HG03521 (cell line): ENCODE measurements at regions not wholly inside any gene's neighbourhood (a gene's known extent, or its start where the extent isn't known, plus 50 kb on each side); places are given as distances from the start of the nearest gene placed in this dataset.
A peak's percentile ranks its signal among the peaks of the same experiment; 100 is the strongest.

Source experiments
- ATAC-seq: cut with Tn5 transposase; IDR thresholded peaks from one replicate; pipeline ENCODE4 v1.9.1; 2021; ENCODE audit warnings: mild to moderate bottlenecking, moderate library complexity; ENCODE audit not compliant: unreplicated experiment

GRCh38 chr12:13691598-13691997 is 289.8 kb downstream of the GRIN2B start:
- no peak for ATAC-seq

- ATAC-seq, result no peak
Observed at GRCh38 chr12:13687633-13688032, 293.8 kb downstream of the GRIN2B start.

DNA sequence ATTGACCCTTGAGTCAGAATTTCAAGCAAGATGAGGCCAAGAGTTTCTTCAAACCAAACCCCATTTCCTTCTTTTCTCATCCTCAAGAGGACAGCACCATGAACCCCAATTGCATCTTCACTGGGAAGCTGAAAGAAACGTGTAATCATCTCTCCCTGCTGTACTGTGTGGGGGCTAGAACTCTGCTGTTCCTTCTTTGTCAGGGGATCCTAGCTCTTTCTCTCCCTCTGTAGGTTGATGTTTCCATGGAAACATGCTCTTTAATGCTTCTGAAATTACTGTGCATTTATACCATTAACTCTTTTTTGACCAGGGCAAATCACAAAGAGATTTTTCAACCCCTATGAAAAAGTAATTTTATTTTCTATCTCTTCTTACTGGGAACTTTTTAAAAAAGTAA is 295.1 kb downstream of the GRIN2B start:
- ATAC-seq, result no peak

DNA sequence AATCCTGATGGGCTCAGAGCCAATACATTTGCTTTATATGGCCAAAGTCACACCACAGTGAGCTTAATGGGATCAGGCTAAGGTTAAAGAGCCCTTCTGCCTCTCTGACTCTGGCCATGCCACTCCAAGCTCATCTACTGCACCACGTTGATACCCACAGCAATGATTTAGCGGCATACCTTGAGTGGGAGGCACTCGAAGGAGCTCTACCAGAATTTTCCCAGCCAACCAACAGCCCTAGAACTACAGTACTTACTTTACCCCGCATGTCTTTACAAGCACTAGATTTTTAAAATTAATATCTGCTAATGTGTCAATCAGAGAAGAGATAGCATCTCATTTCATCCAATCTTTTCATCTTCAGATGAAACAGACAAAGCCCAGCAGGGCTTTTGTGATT is 300.5 kb downstream of the GRIN2B start:
- no peak for ATAC-seq

DNA sequence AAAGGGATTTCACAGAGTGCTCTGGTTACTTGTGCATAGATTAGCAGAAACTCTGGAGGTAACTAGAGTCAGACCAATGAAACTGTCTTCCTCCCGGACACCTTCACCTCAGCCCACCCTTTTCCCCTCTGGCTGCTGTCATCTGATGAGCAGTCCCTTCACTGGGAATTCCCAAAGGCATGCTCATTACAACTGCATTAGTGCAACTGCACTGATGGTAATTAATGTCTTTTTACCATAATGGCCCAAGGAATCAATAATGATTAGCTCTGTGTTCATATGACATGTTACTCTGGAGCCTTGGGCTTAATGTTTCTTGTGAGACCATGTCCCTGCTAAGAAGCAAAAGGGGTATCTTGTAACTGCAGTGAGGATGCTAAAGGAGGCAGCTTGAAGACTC is 304.5 kb downstream of the GRIN2B start:
- no peak for ATAC-seq

DNA sequence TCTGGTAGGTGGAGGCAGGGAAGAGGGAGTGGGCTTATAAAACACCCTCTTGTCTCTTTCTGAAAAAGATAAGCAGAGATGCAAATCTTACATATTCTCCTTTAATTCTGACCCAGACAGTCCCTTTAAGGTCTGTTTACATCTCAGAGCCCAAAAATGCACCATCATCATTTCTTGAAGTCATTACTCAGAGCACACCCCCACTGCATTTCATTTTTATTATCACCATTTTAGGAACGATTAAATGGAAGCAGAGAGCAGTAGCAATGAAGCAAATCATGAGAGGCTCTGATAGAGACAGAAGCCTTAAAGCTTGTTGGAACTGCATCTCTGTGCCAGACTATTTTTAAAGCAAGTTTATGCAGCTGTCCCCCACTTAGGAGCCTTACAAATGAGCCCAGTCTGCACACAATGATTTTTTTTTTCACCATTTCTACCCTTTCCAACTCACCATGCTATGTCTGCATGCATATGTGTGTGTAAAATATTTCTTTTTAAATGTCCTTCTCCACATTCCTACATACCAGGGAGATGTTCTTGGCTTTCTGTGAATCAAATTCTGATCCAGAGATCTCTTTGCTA is 311.0 kb downstream of the GRIN2B start:
- no peak for ATAC-seq

DNA sequence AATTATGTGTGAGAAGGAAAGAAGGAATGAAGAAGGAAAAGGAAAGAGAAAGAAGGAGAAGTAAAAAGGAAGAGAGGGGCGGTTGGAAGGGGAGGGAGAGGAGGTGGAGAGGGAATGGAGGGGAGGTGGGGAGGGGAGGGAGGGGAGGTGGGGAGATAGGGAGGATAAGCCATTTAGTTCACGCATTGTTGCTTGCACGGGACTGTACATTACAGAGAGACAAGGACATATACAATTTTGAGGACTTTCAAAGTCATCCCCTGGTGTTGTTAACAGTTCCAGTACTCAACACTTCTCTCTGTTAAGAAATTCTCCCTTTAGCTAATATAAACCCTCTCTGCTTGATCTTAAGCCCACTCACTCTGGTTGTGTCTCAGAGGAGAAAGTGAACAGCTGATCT is 312.5 kb downstream of the GRIN2B start:
- no peak for ATAC-seq

- no peak for ATAC-seq
Observed at GRCh38 chr12:13666806-13667205, 314.6 kb downstream of the GRIN2B start.

DNA sequence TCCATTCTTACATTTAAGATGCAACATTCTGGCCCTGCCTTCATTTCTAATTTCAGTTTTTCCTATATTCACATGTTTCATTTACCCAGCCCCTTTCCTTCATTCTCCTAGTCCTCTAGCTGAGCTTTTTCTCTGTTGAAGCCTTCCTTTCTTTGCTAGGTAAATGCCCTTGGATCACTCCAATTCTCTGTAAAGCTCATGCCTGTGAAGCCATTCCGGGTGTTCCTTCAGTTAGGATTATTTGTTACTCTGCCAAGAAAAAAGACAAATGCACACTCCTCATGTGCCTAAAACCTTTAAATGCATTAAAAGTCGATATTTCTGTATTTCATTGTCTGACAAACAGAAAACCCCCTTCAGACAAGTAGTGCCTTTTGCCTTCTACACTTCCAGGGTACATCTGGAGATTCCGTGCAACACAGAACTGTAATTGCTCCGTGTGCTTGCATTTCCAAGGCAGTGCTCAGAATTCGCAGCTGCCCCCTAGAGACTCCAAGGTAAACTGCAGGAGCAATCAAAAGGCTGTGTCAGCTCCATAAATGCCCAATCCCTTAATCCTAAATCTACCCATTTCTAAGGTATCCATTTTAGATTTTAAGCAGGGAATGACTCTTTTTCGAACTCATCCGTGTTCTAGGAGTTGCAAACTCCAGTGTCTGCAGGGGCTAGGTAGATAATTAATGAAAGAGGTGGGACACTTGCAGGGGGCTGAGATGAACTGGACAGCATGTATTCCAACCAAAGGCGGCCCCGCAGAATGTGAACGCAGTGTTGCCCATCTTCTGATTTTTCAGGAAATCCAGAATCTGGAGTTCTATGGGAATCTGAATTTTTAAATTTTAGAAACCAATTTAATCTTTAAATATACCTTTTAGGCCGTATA is 320.2 kb downstream of the GRIN2B start:
- ATAC-seq, result peak; percentile 67

DNA sequence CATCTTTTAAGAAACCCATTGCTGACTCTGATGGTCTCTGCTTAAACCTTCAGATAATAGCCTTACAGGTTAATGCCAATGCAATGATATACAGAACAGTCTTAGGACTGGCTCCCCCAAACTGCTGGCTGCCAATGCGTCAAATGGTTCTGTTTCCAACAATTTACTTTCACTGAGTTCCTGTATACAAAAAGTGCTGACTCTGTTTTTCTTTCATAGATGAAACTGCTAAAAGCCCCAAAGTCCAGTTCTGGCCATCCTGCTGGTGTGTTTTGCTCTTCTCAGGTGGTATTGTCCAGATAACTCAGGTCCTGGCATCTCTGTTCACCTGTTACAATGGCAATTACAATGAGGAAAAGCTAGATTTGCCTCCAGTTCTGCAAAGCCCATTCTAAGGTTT is 326.9 kb downstream of the GRIN2B start:
- ATAC-seq, result no peak

DNA sequence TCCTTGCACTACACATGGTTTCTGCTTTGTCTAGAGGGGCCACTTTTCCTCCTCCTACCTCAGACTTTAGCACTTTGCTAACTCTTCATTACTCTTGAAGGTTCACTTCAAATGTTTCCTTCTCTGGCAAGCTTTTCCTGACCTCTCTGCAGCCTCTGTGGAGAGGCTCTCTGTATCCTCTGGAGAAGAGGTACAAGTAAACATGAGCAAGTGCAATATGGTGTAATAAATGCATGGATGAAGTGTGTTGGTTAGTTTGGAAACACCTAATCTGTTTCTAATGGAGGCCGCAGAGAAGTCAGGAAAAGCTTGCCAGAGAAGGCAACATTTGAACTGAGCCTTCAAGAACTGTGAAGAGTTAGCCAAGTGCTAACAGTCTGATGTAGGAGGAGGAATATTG is 329.3 kb downstream of the GRIN2B start:
- no peak for ATAC-seq

DNA sequence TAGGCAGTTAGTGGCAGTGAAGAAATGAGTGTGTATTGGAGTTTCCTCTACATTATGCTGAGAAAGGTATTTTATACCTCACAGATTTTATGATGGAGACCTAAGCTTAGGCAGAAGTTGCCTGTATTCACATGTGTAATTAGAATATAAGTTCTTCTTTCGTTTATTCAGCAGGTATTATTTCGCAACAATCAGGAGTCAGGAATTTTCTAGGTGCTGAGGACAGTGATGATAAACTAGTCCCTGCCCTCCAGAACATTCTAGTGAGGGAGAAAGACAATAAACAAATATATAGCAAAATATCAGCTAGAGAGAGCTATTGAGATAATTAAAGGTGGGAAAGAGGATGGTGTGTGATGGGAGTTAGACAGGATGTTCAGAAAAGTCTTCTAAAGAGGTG is 345.7 kb downstream of the GRIN2B start:
- ATAC-seq, result no peak

DNA sequence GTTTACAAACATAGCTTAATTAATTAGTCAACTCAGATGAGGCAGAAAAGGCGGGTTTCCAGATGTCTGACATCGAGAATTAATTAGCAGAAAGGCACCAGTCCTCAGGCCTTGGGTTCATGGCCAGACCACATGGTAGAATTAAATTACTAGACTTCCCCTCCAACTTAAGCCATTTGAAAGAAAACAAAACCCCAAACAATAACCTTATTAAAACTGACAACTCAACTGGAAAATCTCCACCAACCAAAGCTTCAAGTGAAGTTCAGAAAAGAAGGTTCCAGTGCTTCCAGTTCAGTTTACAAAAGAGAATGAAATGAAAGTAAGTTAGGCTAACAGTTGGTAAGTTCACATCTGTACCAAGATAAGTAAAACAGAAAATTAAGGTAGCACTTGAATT is 349.5 kb downstream of the GRIN2B start:
- ATAC-seq, result no peak

- no peak for ATAC-seq
Observed at GRCh38 chr12:13630354-13630753, 351.0 kb downstream of the GRIN2B start.

- ATAC-seq, result no peak
Observed at GRCh38 chr12:13628067-13628466, 353.3 kb downstream of the GRIN2B start.

GRCh38 chr12:13627536-13627935 is 353.9 kb downstream of the GRIN2B start:
- no peak for ATAC-seq

DNA sequence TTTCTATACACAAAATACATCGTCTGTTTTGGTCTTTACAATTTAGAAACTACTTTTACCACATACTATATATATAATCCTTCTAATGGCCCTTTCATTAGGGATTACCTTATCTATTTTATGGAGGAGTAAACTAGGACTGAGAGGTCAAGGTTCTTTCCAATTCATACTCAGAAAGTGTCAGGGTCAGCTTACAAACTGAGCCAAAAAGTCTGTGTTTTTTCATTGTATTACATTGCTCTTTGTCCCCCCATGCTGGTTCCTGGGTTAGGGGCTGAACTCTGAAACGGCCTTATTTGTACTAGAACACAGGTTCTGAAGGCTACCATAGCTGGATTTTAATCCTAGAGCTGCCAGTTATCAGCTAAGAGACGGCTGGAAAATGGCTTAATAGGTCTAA is 368.1 kb downstream of the GRIN2B start:
- no peak for ATAC-seq

- ATAC-seq, result no peak
Observed at GRCh38 chr12:13609894-13610679, 371.3 kb downstream of the GRIN2B start.

GRCh38 chr12:13606290-13606689 is 375.1 kb downstream of the GRIN2B start:
- no peak for ATAC-seq

DNA sequence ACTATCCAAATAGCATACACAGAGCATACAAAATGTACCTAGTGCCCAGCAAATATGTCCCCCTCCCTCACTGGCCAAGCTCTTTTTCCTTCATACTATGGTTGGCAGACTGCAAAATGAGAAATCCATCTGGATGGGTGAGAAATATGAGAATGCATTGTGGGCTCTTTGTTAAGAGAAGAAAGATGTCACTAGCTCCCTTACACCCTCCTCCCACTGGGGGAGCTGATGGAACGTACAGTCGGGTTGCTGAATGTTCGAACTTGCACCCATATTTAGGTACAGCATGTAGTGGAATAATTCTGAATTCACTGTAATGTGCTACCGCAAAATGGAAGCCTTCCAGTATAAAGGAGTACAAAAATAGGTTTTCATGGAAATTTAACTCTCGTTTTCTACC is 377.4 kb downstream of the GRIN2B start:
- ATAC-seq, result no peak

DNA sequence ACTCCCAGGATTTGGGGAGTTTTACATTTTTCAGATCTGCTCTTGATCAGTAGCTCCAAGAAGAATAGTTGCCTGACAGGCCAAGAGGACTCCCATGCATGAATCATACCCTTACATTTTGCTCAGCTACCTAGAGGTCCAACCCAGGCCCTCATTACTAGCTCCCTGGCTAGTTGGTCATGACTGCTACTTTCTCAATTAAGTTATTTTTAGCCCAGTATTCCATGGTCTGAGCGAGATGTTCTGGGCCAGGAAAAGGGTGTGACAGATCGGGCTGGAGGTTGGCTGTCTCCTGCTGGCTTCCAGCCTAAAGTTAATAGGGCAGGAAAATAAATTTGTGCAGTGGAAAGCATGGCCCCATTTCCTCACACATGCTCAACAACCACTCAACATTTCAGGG is 379.2 kb downstream of the GRIN2B start:
- ATAC-seq, result no peak

DNA sequence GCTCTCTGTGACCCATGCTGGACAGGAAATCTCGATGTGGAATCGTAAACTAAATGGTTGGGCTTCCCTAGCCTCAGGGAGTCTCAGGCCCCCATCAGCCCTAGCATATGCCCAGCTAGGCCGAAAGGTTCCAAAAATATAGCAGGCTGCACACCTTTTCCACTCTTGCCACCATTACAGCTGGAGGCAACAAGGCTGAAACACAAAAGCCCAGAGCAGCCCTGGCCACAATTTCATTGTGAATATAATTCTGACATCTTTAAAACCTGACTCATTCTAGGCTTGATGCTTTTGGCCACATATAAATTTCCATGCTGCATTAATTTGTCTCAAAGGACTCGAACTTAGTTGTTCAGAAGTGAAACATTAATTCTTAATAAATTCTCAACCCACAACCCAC is 382.2 kb downstream of the GRIN2B start:
- no peak for ATAC-seq
